ENCODE measurements at regions not wholly inside any gene's neighbourhood (a gene's known extent, or its start where the extent isn't known, plus 50 kb on each side); places are given as distances from the start of the nearest gene placed in this dataset.

- H3K4me3 ChIP-seq (ENCODE audit: low read depth, low read length): no peak overlapping the region
Measured at GRCh38 chr20:57071283-57071731, 195.1 kb downstream of the BMP7 start.

GRCh38 chr20:57071954-57072583 is 194.4 kb downstream of the BMP7 start:
- TF ChIP-seq CTCF (IDR thresholded peaks at IDR 0.05; ENCODE audit: borderline replicate concordance, insufficient read depth, low read depth, low read length): no peak
- no peak overlapping the region for H3K4me3 ChIP-seq (ENCODE audit: low read depth, low read length)

More at GRCh38 chr20:57071283-57071731, 195.1 kb downstream of the BMP7 start:
- no peak for TF ChIP-seq CTCF (IDR thresholded peaks at IDR 0.05; ENCODE audit: borderline replicate concordance, insufficient read depth, low read depth, low read length)

- no peak overlapping the region for H3K4me3 ChIP-seq (ENCODE audit: low read depth, low read length)
- no peak for TF ChIP-seq CTCF (IDR thresholded peaks at IDR 0.05; ENCODE audit: borderline replicate concordance, insufficient read depth, low read depth, low read length)
Measured at GRCh38 chr20:57073402-57073801, 193.0 kb downstream of the BMP7 start.

GRCh38 chr20:57074386-57074785 is 192.1 kb downstream of the BMP7 start:
- H3K4me3 ChIP-seq (ENCODE audit: low read depth, low read length): no peak overlapping the region
- no peak for TF ChIP-seq CTCF (IDR thresholded peaks at IDR 0.05; ENCODE audit: borderline replicate concordance, insufficient read depth, low read depth, low read length)

- no peak for TF ChIP-seq CTCF (IDR thresholded peaks at IDR 0.05; ENCODE audit: borderline replicate concordance, insufficient read depth, low read depth, low read length)
Measured at GRCh38 chr20:57075181-57075580, 191.3 kb downstream of the BMP7 start.

GRCh38 chr20:57075603-57076002 is 190.8 kb downstream of the BMP7 start:
- H3K4me3 ChIP-seq (ENCODE audit: low read depth, low read length): no peak overlapping the region
- no peak for TF ChIP-seq CTCF (IDR thresholded peaks at IDR 0.05; ENCODE audit: borderline replicate concordance, insufficient read depth, low read depth, low read length)

More at GRCh38 chr20:57075181-57075580, 191.3 kb downstream of the BMP7 start:
- no peak overlapping the region for H3K4me3 ChIP-seq (ENCODE audit: low read depth, low read length)

- TF ChIP-seq CTCF (IDR thresholded peaks at IDR 0.05; ENCODE audit: borderline replicate concordance, insufficient read depth, low read depth, low read length): no peak
Measured at GRCh38 chr20:57076152-57076652, 190.2 kb downstream of the BMP7 start.

More at GRCh38 chr20:57076152-57076652, 190.2 kb downstream of the BMP7 start:
- H3K4me3 ChIP-seq (ENCODE audit: low read depth, low read length): no peak overlapping the region
